Fibroblast of villous mesenchyme (primary cell): ENCODE measurements at regions not wholly inside any gene's neighbourhood (a gene's known extent, or its start where the extent isn't known, plus 50 kb on each side); places are given as distances from the start of the nearest gene placed in this dataset.

ENCODE experiments used
- DNase-seq: peaks from one replicate; pipeline ENCODE4 v3.0.0-alpha.2; 2010; ENCODE audit warnings: low read depth
- H3K4me3 ChIP-seq: 2 replicates; pipeline ENCODE4 v1.5.1; 2011; ENCODE audit warnings: low read depth, mild to moderate bottlenecking, low read length
- CTCF ChIP-seq: IDR thresholded peaks from 2 replicates; pipeline ENCODE4 v1.5.1; 2012; ENCODE audit warnings: low read depth, mild to moderate bottlenecking, low read length; ENCODE audit not compliant: insufficient read depth

- peak; percentile 32 for TF ChIP-seq CTCF
- DNase-seq, result no peak
- H3K4me3 ChIP-seq, result no peak overlapping the region
Observed at GRCh38 chr1:164092603-164093353, 466.2 kb upstream of the PBX1 start.

DNA sequence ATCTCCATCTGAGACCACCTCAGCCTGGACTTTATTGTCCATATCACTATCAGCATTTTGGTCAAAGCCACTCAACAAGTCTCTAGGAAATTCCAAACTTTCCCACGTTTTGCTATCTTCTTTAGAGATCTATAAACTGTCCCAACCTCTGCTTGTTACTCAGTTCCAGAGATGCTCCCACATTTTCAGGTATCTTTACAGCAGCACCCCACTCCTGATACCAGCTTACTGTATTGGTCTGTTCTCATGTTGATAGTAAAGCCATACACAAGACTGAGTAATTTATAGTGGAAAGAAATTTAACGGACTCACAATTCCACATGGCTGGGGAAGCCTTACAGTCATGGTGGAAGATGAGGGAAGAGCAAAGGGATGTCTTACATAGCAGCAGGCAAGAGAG lies 465.4 kb upstream of the PBX1 start:
- no peak for DNase-seq
- no peak for TF ChIP-seq CTCF
- no peak overlapping the region for H3K4me3 ChIP-seq

- TF ChIP-seq CTCF, result no peak
- no peak for DNase-seq
- H3K4me3 ChIP-seq, result no peak overlapping the region
Observed at GRCh38 chr1:164101802-164102201, 457.2 kb upstream of the PBX1 start.

GRCh38 chr1:164131949-164132348 lies 427.0 kb upstream of the PBX1 start:
- H3K4me3 ChIP-seq, result no peak overlapping the region
- no peak for DNase-seq
- no peak for TF ChIP-seq CTCF

DNA sequence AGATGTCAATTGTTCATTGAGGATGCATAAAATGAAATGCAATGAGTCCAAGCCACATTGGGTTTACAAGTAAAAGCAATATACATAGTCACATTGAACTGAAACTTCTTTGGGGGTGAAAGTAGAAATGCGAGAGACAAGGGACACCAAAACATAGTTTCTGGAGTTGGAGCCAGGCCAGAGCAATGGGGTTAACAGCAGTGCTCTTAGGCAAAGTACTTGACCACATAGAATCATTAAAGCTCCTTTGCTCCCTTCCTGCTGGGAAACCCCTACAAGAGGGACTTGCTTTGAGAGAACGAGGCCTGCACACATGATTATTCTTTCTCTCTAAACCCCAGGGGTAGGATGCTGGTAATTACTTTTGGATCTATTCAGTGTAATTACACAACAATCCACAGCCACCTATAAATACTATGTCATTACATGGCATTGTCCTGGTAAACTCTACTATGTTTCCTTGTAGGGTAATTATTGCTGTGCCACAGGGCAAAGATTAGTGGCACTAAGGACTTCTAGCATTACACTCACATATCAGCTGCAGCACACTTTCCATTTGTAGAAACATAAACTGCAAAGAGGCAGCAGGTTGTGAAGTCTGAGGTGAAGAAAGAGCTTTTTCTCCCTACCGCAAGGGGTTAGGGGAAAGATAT lies 421.6 kb upstream of the PBX1 start:
- DNase-seq, result no peak
- no peak overlapping the region for H3K4me3 ChIP-seq
- TF ChIP-seq CTCF, result no peak

DNA sequence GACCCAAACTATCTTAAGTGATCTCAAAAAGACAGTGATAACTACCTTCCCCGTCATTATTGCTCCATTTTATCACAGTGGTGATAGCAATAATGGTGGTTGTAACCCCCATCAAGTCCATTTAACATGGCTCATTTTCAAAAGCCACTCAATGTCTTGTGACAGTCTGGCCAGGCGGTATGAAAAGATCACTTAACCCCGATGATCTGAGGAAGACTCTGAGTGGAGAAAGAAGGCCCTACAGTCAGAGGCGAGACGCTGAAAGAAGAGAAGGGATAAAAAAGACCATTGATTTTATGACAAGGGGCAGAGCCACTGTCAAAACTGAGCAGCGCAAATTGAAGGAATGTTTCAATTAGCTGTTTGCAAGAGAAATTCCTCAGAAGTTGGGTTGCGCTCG lies 417.2 kb upstream of the PBX1 start:
- TF ChIP-seq CTCF, result no peak
- H3K4me3 ChIP-seq, result no peak overlapping the region
- DNase-seq, result no peak
